ENCODE measurements at regions not wholly inside any gene's neighbourhood (a gene's known extent, or its start where the extent isn't known, plus 50 kb on each side); places are given as distances from the start of the nearest gene placed in this dataset.

GRCh38 chr3:1026395-1026794 is 66.4 kb upstream of the CNTN6 start:
- intact Hi-C loops (cut with micrococcal nuclease; ENCODE audit: unreplicated experiment), result no loop called here
- DNase-seq (ENCODE audit: low read depth, low spot score) (no peak), ATAC-seq (no peak)
- no peak overlapping the region for H3K4me3 ChIP-seq (ENCODE audit: low read depth in 2 of 2, low read length in 2 of 2)
- POLR2A ChIA-PET, result no interaction called here
- H3K9me3 ChIP-seq (ENCODE audit: control insufficient read depth, insufficient read depth, low read depth, low read length), result no peaks in the 10 kb centered on the region
- no TSS peak for BruUV-seq (replicated peaks)
- no peaks in the 10 kb centered on the region for H3K4me1 ChIP-seq (ENCODE audit: control insufficient read depth, insufficient read depth, low read length)
- in situ Hi-C loops (cut with HindIII; ENCODE audit: low pct_unique_long_range_greater_than_20kb, low sequenced_read_pairs), result no loop called here
- H3K36me3 ChIP-seq (ENCODE audit: control insufficient read depth, insufficient read depth, low read length), result no peaks in the 10 kb centered on the region
- no peak for TF ChIP-seq POLR2AphosphoS5 (IDR thresholded peaks at IDR 0.05; ENCODE audit: low read depth, low read length)
- no peak for TF ChIP-seq TCF7L2 (IDR thresholded peaks at IDR 0.05; ENCODE audit: low read depth, low read length)
- no peak for TF ChIP-seq CTCF (IDR thresholded peaks at IDR 0.05)
- H3K27ac ChIP-seq (ENCODE audit: low read length), result no peak overlapping the region
- no peaks in the 10 kb centered on the region for H3K27me3 ChIP-seq (ENCODE audit: control insufficient read depth, insufficient read depth, low read length)
- CTCF ChIA-PET, result no interaction called here

- ChIA-PET POLR2A (no interaction called here), CTCF (no interaction called here)
- no peaks in the 10 kb centered on the region for H3K27me3 ChIP-seq (ENCODE audit: control insufficient read depth, insufficient read depth, low read length)
- H3K4me1 ChIP-seq (ENCODE audit: control insufficient read depth, insufficient read depth, low read length), result no peaks in the 10 kb centered on the region
- ATAC-seq (no peak), DNase-seq (ENCODE audit: low read depth, low spot score) (no peak)
- BruUV-seq (replicated peaks), result no TSS peak
- no peak overlapping the region for H3K4me3 ChIP-seq (ENCODE audit: low read depth in 2 of 2, low read length in 2 of 2)
- no peaks in the 10 kb centered on the region for H3K36me3 ChIP-seq (ENCODE audit: control insufficient read depth, insufficient read depth, low read length)
- TF ChIP-seq SIN3A (IDR thresholded peaks at IDR 0.05; ENCODE audit: borderline replicate concordance, insufficient read depth, low read depth, low read length) (no peak), POLR2AphosphoS5 (IDR thresholded peaks at IDR 0.05; ENCODE audit: low read depth, low read length) (no peak), CTCF (IDR thresholded peaks at IDR 0.05) (no peak), TCF7L2 (IDR thresholded peaks at IDR 0.05; ENCODE audit: low read depth, low read length) (no peak), REST (IDR thresholded peaks at IDR 0.05; ENCODE audit: insufficient read depth in 1 of 2, low read depth in 2 of 2, low read length in 1 of 2) (no peak)
- in situ Hi-C loops (cut with HindIII; ENCODE audit: low pct_unique_long_range_greater_than_20kb, low sequenced_read_pairs) (no loop called here), intact Hi-C loops (cut with micrococcal nuclease; ENCODE audit: unreplicated experiment) (no loop called here)
- H3K27ac ChIP-seq (ENCODE audit: low read length), result no peak overlapping the region
- H3K9me3 ChIP-seq (ENCODE audit: control insufficient read depth, insufficient read depth, low read depth, low read length), result no peaks in the 10 kb centered on the region
These were observed 56.5 kb upstream of the CNTN6 start for GRCh38 chr3:1036207-1036826.
